Dermis blood vessel endothelial cell (primary cell): ENCODE measurements at regions not wholly inside any gene's neighbourhood (a gene's known extent, or its start where the extent isn't known, plus 50 kb on each side); places are given as distances from the start of the nearest gene placed in this dataset.
"Not testable (repeated sequence)": the region's sequence is repeated elsewhere in the genome, so short reads cannot be mapped to it uniquely, and the experiment has no call there.

Experiments used
- DNase-seq: peaks from one replicate; pipeline ENCODE4 v3.0.0; 2010

DNA sequence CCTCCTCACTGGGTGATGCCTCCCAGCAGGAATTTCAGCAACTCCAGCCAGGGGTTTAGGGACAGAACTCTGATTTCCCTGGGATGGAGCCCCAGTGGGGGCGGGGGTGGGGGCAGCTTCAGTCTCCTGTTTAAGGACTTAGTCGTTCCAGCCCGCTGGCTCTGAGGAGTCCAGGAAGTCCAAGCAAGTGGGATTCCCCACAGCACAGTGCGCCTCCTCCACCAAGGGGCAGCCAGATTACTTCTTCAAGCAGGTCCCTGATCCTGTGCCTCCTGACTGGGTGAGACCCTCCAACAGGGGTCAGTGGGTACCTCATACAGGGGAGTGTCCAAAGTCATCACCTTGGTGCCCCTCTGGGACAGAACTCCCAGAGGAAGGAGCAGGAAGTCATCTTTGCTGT lies 1438.4 kb upstream of the B3GALT2 start:
- DNase-seq, result no peak

DNA sequence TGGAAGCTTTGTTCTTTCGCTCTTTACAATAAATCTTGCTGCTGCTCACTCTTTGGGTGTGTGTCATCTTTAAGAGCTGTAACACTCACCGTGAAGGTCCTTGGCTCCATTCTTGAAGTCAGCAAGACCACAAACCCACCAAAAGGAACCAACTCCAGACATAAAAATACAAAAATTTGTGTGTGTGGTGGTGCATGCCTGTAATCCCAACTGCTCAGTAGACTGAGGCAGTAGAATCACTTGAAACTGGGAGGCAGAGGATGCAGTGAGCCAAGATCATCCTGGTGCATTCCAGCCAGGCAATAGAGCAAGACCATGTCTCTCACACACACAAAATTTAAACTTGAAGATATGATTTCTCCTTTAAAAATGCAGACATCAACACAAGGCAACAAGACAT lies 1431.7 kb upstream of the B3GALT2 start:
- no peak for DNase-seq

DNA sequence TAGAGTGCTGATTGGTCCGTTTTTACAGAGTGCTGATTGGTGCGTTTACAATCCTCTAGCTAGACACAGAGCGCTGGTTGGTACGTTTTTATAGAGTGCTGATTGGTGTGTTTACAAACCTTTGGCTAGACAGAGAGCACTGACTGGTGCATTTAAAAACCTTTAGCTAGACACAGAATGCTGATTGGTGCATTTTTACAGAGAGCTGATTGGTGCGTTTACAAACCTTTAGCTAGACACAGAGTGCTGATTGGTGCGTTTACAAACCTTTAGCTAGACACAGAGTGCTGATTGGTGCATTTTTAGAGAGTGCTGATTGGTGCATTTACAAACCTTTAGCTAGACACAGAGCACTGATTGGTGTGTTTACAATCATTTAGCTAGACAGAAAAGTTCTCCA lies 1430.9 kb upstream of the B3GALT2 start:
- DNase-seq, result not testable (repeated sequence)

DNA sequence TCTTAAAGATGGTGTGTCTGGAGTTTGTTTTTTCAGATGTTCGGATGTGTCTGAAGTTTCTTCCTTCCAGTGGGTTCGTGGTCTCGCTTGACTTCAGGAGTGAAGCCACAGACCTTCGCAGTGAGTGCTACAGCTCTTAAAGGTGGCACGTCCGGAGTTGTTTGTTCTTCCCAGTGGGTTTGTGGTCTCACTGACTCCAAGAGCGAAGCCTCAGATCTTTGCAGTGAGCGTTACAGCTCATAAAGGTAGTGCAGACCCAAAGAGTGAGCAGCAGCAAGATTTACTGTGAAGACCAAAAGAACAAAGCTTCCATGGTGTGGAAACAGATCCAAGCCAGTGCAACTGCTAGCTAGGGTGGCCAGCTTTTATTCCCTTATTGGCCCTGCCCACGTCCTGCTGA lies 1430.4 kb upstream of the B3GALT2 start:
- DNase-seq, result no peak

DNA sequence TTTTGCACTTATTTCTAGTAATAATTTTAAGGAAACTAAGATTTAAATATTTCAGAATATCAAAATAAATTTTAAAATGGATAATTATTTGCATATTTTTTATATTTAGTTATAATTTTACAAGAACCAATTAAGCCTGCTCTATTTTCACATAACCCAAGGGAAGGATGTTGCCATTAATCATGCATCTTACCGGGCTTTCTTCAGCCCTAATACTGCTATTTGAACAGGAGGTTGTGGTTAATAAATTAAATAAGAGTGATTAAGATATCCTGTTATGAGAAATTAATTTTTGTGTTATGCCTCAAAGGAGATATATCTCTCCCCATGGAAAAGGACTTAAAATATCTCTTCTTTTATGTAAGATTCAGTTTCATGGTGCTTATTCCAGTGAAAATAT lies 1415.8 kb upstream of the B3GALT2 start:
- DNase-seq, result no peak

DNA sequence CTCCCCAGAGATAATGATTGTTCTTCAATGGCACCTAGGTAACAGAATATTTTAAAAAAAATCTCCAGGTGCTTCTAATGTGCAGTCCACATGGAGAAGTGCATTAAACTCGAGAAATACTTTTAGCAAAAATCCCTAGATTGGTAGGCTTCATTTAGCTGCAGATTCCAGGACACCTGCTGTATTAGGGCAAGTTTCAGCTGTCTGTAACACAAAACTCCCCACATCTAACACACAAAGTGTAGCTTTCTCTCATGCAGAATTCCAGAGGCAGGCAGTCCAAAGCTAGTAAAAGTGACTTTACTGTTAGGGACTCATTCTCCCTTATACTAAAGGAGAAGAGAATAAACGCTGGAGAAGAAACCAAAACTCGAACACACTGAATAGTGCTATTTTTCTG lies 1414.3 kb upstream of the B3GALT2 start:
- no peak for DNase-seq

DNA sequence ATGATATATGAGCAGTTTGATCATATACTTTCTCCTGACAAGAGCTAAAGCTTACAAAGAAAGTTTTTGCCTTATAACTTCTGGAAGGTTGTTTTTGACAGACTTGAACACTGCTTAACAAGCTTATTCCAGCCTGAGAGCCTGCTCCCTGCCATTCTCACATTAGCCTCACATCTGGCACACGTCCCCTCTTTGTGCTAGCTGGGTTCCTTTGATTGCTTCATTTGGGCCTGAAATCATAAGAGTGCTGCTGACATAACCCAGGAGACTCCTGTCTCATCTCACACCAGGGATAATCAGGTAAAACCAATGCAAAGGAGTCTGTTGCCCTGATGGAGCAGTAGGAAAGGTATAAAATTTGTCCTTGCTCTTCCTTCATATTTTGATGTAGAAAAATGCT lies 1411.7 kb upstream of the B3GALT2 start:
- no peak for DNase-seq

DNA sequence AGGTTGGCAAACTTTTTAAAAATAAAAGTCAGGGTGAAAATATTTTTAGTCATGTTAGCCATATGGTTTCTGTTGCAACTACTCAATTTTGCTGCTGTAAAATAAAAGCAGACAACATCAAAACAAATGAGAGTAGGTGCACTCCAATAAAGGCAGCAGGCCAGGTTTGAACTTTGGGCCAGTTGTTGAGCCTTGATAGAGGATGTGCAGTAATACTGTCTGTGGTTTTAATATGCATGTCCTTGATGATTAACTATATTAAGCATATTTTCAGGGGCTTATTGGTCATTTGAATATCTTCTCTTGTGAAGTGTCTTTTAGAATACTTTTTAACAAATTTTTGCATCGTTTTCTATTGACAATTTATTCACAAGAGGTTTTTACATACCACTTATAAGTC lies 1399.9 kb upstream of the B3GALT2 start:
- DNase-seq, result no peak

DNA sequence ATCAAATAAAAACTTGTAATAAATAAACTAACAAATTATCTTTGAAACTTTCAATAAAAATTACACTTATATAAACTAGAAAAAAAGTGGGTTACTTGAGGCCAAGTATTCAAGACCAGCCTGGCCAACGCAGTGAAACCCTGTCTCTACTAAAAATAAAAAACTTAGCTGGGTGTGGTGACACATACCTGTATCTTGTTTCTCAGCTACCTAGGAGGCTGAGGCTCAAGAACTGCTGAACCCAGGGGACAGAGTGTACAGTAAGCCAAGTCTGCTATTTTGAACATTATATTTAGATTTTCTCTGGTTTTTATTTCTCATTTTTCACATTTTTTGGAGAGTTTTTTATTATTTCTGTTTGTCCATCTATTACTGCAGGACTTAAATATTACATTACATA lies 1397.6 kb upstream of the B3GALT2 start:
- no peak for DNase-seq

DNA sequence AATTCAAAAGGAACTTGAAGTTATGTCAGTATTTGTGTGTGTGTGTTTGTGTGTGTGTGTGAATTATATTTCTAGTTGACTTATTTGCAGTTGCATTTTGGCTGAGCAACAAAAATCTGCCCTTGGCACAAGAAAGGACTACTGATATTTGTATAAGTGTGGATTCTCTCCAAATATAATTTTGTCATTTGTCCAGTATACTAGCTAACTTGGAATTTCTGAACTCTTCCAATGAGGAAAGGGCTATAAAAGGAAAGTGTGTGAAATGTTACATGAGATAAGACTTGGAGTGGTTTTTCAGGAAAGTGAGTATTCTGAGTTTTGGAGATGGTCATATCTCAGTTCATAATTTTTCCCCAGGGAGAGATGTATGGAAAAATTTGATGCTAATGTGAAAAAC lies 1384.1 kb upstream of the B3GALT2 start:
- no peak for DNase-seq

DNA sequence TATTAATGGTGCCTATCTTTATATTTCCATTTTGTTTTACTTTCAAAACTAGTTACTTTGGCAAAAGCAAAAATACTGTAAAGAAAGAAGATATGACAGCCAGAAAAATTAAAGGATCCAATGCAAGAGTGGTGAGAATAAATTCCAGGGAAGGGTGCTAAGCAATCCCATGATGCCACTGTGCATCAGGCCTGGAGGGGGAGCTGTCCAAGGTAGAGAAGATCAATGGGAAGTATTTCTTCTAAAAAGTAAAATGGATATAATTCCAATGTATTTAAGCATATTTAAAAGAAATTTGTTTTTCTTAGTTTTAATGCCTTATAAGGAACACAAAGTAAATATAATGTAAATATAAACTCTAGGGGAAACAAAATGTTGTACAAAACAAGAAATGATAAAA lies 1382.2 kb upstream of the B3GALT2 start:
- DNase-seq, result no peak

DNA sequence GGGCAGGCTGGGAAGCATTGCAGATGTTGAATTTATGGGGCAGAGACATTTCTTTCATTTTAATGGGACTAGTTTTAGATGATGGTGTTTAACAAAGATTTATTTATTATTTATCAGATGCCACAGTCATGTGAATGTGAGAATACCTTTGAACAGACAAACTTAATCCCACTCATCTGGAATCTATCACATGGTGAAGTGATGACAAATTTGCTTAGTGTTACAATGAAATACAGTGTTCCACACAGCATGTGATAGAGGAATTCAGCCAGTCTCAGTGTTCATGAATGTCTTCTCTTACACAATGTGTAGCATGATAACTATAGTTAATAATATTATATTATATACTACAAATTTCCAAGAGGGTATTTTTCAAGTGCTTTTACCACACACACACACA lies 1361.7 kb upstream of the B3GALT2 start:
- DNase-seq, result no peak

DNA sequence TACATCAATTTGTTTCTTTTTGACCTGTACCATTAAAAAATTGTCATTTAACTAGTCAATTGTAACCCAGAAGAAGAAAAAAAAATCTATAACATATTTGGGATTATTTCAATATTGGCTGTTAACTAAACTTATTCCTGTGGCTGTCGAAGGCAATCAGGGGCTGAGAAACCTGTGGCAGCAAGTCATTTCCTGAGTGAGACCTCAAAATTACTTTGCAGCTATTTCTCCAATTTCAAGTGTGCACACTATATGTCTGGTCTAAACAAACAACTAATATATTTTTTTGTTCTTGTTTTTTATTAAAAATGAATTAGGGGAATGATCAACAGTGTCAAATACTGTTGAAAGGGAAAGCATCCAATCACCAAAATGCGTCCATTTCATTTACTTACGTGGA lies 1357.6 kb upstream of the B3GALT2 start:
- no peak for DNase-seq

DNA sequence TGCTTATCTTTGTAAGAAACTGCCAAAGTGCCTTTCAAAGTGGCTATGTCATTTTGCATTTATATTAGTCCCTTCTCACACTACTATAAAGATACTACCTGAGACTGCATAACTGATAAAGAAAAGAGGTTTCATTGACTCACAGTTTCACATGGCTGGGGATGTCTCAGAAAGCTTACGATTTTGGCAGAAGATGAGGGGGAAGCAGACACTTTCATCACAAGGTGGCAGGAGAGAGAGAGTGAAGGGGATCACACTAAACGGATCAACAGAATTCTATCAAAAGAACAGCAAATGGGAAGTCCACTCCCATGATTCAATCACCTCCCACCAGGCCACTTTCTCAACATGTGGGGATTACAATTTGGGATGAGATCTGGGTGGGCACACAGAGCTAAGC lies 1352.0 kb upstream of the B3GALT2 start:
- DNase-seq, result no peak

DNA sequence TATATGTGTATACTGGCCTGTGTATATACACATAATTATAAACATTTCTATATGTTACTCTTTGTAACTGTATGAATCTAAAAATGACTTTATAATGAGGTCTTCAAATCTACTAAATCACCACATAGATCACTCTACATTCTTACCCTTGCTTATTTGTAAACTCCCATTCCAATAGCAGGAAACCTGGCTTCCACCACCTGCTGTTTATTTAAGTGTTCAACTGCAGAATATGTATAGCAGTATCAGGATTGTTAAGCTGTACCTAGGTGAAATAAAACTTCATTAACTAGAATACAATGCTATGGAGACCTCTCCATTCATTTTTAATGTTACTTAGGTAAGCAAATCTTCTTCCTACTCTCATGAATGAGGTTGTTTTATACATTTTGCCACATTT lies 1351.1 kb upstream of the B3GALT2 start:
- DNase-seq, result no peak

DNA sequence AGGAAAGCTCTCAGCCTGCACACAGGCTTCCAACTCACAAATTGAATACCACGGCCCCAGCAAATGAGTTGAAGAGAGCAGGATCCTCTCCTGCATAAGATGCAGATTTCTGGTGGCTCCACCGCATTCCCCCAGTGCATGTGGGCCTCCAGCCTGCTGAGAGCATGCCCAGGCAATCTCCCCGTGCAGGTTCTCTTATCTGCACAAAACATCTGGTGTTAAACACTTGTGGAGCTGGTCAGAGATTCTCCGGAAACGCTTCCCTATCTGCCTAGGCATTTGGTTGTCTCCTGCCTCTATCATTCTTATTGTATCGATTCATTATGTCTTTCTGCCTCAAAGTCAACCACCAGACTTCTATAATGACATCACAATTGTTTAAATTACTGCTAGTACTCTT lies 1349.0 kb upstream of the B3GALT2 start:
- no peak for DNase-seq

DNA sequence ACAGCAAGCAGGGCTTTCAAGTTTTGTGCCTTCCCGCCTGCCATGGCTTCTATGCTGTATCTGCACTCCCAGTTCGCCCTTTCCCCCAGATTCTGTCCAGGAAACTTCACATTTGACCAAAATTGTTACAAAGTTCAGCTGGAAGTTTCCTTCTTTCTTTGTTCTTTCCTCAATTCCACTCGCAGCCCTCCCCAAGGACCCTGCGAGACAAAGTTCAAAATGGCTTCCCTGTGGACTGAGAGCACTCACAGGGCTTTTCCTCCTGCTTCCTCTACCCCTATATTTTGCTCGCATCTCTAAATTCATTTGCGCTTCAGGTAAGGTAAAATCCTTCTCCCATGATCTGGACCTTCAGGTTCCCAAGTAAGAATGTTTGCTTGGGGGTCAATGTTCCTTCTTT lies 1348.4 kb upstream of the B3GALT2 start:
- no peak for DNase-seq

DNA sequence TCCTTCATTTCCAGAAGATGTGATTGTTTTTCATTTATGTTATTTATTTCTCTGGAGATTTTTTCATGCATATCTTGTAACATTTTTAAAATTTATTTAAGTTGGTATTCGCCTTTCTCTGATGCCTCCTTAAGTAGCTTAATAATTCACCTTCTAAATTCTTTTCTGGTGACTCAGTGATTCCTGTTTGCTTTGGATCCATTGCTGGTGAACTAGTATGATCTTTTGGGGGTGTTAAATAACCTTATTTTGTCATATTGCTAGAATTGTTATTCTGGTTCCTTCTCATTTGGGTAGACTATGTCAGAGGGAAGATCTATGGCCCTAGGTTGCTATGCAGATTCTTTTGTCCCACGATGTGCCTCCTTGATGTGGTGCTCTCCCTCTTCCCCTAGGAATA lies 1347.2 kb upstream of the B3GALT2 start:
- DNase-seq, result no peak

DNA sequence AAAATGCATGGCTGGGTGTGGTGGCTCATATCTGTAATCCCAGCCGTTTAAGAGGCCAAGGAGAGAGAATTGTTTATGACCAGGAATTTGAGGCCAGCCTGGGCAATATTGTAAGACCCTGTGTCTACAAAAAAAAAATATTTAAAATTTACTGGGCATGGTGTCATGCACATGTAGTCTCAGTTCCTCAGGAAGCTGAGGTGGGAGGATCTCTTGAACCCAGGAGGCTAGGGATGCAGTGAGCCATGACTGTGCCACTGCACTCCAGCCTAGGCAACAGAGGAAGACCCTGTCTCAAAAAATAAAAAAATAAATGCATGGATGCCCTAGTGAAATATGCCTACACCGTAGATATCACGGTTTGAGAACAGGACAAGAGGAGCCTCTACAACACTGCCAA lies 1331.2 kb upstream of the B3GALT2 start:
- DNase-seq, result no peak

DNA sequence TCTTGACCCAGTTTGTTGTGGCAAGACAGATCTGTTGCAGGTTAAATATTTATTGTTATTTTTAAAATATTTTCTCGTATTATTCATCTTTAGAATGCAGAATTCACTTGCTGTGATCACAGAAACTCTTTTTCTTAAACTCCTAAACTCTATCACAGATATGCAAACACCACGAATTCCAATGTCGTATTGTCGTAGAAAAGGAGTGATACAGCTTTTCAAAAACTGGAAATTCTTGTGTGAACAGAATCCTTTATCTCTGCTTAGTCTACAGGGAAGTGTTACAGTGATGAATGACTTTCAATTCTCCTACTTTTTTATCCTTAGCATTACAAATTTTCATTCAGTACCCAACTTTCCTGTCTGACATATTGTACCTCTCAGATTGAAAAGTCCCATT lies 1329.5 kb upstream of the B3GALT2 start:
- DNase-seq, result no peak

DNA sequence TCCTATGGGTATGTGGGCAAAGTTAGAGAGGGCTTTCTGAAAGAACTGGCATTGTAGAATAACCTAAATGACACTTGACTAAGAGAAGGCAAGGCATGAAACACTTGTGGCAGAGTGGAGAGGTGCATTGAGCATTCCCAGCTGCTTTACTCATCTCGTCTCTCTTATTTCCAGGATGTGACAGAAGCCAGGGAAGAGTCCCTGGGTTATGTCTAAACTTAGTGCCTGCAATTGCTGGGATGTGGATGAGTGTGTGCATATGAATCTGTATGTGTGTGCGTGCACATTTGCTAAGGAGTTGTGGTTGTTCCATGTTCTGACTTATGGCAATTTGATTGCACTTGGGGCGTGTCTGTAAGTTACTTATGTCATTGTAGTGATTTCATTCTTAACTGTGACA lies 1326.5 kb upstream of the B3GALT2 start:
- no peak for DNase-seq

DNA sequence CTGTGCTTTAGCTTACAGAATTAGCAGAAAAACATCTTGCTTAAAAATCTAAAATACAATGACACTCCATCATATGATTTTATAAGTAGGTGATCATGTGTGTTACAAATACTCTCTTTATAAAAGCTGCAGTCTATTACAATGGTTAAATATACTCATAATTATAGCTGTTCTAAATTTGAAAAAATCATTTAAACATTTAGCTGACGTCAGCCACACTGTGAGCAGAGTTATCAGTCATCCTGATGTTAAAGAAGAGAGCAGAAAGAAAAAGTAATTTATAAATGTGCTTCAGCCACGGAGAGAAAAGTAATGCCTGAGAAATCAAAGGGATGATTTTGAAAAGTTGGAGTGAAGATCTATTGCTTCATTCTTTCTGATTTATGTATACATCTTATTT lies 1325.9 kb upstream of the B3GALT2 start:
- DNase-seq, result no peak

DNA sequence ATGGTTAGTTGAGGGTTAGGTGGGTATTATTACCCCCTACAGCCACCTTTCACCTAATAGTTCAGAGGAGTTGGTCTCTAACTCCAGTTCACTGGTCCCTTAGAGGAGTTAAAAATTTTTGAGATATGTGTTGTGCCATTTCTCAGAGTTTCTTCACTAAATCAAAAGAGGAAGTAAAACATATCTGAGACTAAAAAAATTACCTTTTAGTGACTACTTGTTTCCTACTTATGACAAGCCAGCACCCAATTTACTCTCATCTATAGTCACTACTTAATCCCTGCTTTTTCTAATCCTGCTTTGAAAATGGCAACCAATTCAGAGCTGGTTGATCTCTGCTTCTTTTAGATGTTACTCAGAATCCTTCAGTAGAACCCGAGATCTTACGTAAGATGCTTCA lies 1316.8 kb upstream of the B3GALT2 start:
- DNase-seq, result no peak

DNA sequence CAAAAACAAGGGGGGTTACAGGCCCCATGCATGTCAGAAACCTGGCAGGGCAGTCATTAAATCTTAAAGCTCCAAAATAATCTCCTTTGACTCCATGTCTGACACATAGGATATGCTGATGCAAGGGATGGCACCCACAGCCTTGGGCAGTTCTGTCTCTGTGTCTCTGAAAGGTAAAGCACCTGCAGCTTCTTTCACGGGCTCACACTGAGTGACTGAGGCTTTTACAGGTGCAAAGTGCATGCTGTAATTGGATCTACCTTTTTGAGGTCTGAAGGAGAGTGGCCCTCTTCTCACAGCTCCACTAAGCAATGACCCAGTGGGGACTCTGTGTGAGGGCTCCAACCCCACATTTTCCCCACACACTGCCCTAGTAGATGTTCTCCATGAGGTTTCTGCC lies 1309.0 kb upstream of the B3GALT2 start:
- no peak for DNase-seq

DNA sequence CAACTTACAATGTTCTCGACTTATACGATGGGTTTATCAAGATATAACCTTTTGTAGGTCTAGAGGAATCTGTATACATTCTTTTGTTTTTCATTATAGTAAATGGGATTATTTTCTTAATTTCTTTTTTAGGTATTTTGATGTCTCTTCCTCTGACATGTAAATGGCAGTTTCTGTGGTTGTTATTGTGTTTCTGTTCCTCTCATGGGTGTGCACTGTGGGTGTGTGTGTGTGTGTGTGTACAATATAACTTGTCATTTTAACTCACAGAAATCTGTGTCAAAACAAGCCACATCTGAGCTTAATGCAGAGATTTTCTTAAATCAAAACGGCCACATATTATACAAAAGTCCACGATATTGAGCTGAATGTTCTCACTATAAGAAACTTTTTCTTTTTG lies 1300.8 kb upstream of the B3GALT2 start:
- no peak for DNase-seq

DNA sequence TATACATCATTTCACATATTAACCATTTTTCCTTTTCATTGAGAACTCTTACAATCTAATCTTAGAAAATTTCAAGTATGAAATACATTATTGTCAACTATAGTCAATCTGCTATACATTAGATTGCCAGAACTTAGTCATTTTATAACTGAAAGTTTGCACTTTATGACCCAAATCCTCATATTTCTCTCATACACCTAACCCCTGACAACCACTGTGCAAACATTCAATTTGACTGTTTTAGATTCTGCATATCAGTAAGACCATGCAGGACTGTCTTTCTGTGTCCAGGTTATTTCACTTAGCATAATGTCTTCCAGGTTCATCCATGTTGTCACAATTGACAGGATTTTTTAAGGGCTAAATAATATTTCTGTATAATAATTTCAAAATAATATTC lies 1299.0 kb upstream of the B3GALT2 start:
- no peak for DNase-seq
